HT1080 (cell line): ENCODE measurements at regions not wholly inside any gene's neighbourhood (a gene's known extent, or its start where the extent isn't known, plus 50 kb on each side); places are given as distances from the start of the nearest gene placed in this dataset.
"Not testable (repeated sequence)": the region's sequence is repeated elsewhere in the genome, so short reads cannot be mapped to it uniquely, and the experiment has no call there.

Experiments
- DNase-seq: peaks from one replicate; pipeline ENCODE4 v3.0.0-alpha.2; 2015; ENCODE audit warnings: low read depth

- DNase-seq: not testable (repeated sequence)
These were observed 92.1 kb upstream of the MSH6 start for GRCh38 chr2:47690706-47691325.

GRCh38 chr2:47690132-47690531 lies 92.8 kb upstream of the MSH6 start:
- DNase-seq: no peak

GRCh38 chr2:47689118-47689517 lies 93.8 kb upstream of the MSH6 start:
- DNase-seq: not testable (repeated sequence)

GRCh38 chr2:47688561-47688960 lies 94.4 kb upstream of the MSH6 start:
- no peak for DNase-seq

- no peak for DNase-seq
These were observed 95.1 kb upstream of the MSH6 start for GRCh38 chr2:47687856-47688255.

- DNase-seq: no peak
These were observed 96.9 kb upstream of the MSH6 start for GRCh38 chr2:47686018-47686417.

GRCh38 chr2:47682216-47682749 lies 100.7 kb upstream of the MSH6 start:
- DNase-seq: no peak

- no peak for DNase-seq
These were observed 105.6 kb upstream of the KCNK12 start for GRCh38 chr2:47676261-47676926.

- no peak for DNase-seq
These were observed 104.5 kb upstream of the KCNK12 start for GRCh38 chr2:47675196-47675825.

- no peak for DNase-seq
These were observed 95.5 kb upstream of the KCNK12 start for GRCh38 chr2:47666332-47666731.

GRCh38 chr2:47664817-47665216 lies 94.0 kb upstream of the KCNK12 start:
- no peak for DNase-seq

- DNase-seq: no peak
These were observed 91.8 kb upstream of the KCNK12 start for GRCh38 chr2:47662552-47662951.

- DNase-seq: no peak
These were observed 90.5 kb upstream of the KCNK12 start for GRCh38 chr2:47661310-47661709.

- DNase-seq: no peak
These were observed 89.4 kb upstream of the KCNK12 start for GRCh38 chr2:47660168-47660567.

GRCh38 chr2:47658646-47659320 lies 88.0 kb upstream of the KCNK12 start:
- no peak for DNase-seq

GRCh38 chr2:47657886-47658489 lies 87.2 kb upstream of the KCNK12 start:
- no peak for DNase-seq

GRCh38 chr2:47656715-47657600 lies 86.2 kb upstream of the KCNK12 start:
- DNase-seq: peak; percentile 54

- DNase-seq: no peak
These were observed 84.7 kb upstream of the KCNK12 start for GRCh38 chr2:47655563-47655880.

- peak; percentile 34 for DNase-seq
These were observed 84.2 kb upstream of the KCNK12 start for GRCh38 chr2:47654790-47655562.
